SK-N-MC (cell line): ENCODE measurements at regions not wholly inside any gene's neighbourhood (a gene's known extent, or its start where the extent isn't known, plus 50 kb on each side); places are given as distances from the start of the nearest gene placed in this dataset.

Experiments used
- EZH2 ChIP-seq: fragments of 200-600 bp; sonication (generic); IDR thresholded peaks from one replicate; pipeline ENCODE4 v1.6.1; 2017; ENCODE audit warnings: antibody characterized with exemption
- FOXP2 ChIP-seq: optimal IDR thresholded peaks from 2 replicates; pipeline ENCODE3; 2011; ENCODE audit warnings: mild to moderate bottlenecking, moderate library complexity; ENCODE audit not compliant: insufficient read depth; ENCODE audit errors: extremely low read length, control extremely low read depth
- POLR2AphosphoS5 ChIP-seq: IDR thresholded peaks from 2 replicates; pipeline ENCODE4 v1.6.1; 2012; ENCODE audit warnings: mild to moderate bottlenecking, low read depth, low read length, borderline replicate concordance

- TF ChIP-seq EZH2 (no peak), FOXP2 (no peak), POLR2AphosphoS5 (no peak)
Measured at GRCh38 chr4:18566970-18567799, 545.6 kb upstream of the LCORL start.
